ENCODE measurements at regions not wholly inside any gene's neighbourhood (a gene's known extent, or its start where the extent isn't known, plus 50 kb on each side); places are given as distances from the start of the nearest gene placed in this dataset.

DNA sequence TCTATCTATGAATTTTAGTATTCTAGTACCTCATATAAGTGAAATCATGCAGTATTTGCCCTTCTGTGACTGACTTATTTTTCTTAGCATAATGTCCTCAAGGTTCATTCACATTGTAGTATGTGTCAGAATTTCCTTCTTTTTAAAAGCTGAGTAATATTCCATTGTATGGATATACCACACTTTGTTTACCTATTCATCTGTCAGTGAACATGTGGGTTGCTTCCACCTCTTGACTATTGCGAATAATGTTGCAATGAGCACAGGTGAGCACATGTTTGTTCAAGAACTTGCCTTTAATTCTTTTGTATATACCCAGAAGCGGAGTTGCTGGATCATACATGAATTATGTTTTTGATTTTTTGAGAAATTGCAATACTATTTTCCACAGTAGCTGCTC lies 187.4 kb upstream of the RBMS1 start:
- TF ChIP-seq, protein P1, sequence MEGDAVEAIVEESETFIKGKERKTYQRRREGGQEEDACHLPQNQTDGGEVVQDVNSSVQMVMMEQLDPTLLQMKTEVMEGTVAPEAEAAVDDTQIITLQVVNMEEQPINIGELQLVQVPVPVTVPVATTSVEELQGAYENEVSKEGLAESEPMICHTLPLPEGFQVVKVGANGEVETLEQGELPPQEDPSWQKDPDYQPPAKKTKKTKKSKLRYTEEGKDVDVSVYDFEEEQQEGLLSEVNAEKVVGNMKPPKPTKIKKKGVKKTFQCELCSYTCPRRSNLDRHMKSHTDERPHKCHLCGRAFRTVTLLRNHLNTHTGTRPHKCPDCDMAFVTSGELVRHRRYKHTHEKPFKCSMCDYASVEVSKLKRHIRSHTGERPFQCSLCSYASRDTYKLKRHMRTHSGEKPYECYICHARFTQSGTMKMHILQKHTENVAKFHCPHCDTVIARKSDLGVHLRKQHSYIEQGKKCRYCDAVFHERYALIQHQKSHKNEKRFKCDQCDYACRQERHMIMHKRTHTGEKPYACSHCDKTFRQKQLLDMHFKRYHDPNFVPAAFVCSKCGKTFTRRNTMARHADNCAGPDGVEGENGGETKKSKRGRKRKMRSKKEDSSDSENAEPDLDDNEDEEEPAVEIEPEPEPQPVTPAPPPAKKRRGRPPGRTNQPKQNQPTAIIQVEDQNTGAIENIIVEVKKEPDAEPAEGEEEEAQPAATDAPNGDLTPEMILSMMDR (IDR thresholded peaks at IDR 0.05) = no peak
- no peak for TF ChIP-seq POLR2A (IDR thresholded peaks at IDR 0.05)

Measured in Peyer's patch (tissue), 4 donors.